SU-DHL-6 (cell line): ENCODE measurements at regions not wholly inside any gene's neighbourhood (a gene's known extent, or its start where the extent isn't known, plus 50 kb on each side); places are given as distances from the start of the nearest gene placed in this dataset.

Source experiments
- H2AFZ ChIP-seq: fragments of 200-600 bp; sonication (generic); 2 replicates; pipeline ENCODE4 v1.6.1; 2014; ENCODE audit warnings: low read depth, mild to moderate bottlenecking, moderate library complexity, mixed read lengths, antibody characterized with exemption, low read length; ENCODE audit not compliant: severe bottlenecking
- H3F3A ChIP-seq: fragments of 200-600 bp; shearing (Covaris generic); 2 replicates; pipeline ENCODE4 v1.6.0; 2016; ENCODE audit warnings: antibody characterized with exemption, mild to moderate bottlenecking; ENCODE audit not compliant: insufficient read depth
- H3K27ac ChIP-seq: fragments of 200-600 bp; sonication (generic); 2 replicates; pipeline ENCODE4 v1.5.1; 2016; ENCODE audit warnings: low read depth, mild to moderate bottlenecking, low read length, moderate library complexity, mixed read lengths
- H3K27me3 ChIP-seq: fragments of 200-600 bp; sonication (generic), shearing (Covaris generic); 2 replicates; pipeline ENCODE4 v1.6.0; 2014; ENCODE audit warnings: mild to moderate bottlenecking, low read length
- H3K36me3 ChIP-seq: fragments of 200-600 bp; sonication (generic); 2 replicates; pipeline ENCODE4 v1.6.1; 2014; ENCODE audit warnings: mild to moderate bottlenecking, low read length, mixed read lengths
- H3K4me2 ChIP-seq: fragments of 300-600, 200-600 bp; shearing (Covaris generic), sonication (generic); 2 replicates; pipeline ENCODE4 v1.6.0; 2014; ENCODE audit warnings: low read length, low read depth, mild to moderate bottlenecking; ENCODE audit not compliant: poor library complexity, severe bottlenecking
- H3K4me3 ChIP-seq: fragments of 200-600 bp; sonication (generic); 2 replicates; pipeline ENCODE4 v1.5.1; 2014; ENCODE audit warnings: antibody characterized with exemption, low read length, mild to moderate bottlenecking, mixed read lengths; ENCODE audit not compliant: insufficient read depth, poor library complexity, severe bottlenecking
- H3K79me2 ChIP-seq: fragments of 200-600 bp; sonication (generic); 2 replicates; pipeline ENCODE4 v1.6.1; 2014; ENCODE audit warnings: mild to moderate bottlenecking, low read length, moderate library complexity; ENCODE audit not compliant: insufficient read depth
- H3K9ac ChIP-seq: fragments of 200-600 bp; sonication (generic); 2 replicates; pipeline ENCODE4 v1.7.0; 2014; ENCODE audit warnings: mild to moderate bottlenecking, low read length
- H3K9me2 ChIP-seq: fragments of 200-600 bp; sonication (generic); replicated peaks from 2 replicates; pipeline ENCODE4 v1.6.1; 2014; ENCODE audit warnings: low read length; ENCODE audit not compliant: insufficient read depth
- H3K9me3 ChIP-seq: fragments of 200-600 bp; sonication (generic); 2 replicates; pipeline ENCODE4 v1.6.1; 2014; ENCODE audit warnings: low read length, mixed read lengths; ENCODE audit not compliant: insufficient read depth
- H4K20me1 ChIP-seq: fragments of 200-600 bp; sonication (generic); 2 replicates; pipeline ENCODE4 v1.6.1; 2014; ENCODE audit warnings: low read depth, mild to moderate bottlenecking, antibody characterized with exemption, low read length, moderate library complexity, mixed read lengths
- EZH2phosphoT487 ChIP-seq: fragments of 200-600 bp; sonication (generic), shearing (Covaris generic); conservative IDR thresholded peaks from 2 replicates; pipeline ENCODE4 v1.6.1; 2018; ENCODE audit warnings: mild to moderate bottlenecking, antibody characterized with exemption, low read length, moderate library complexity, mixed read lengths
- TF ChIP-seq, protein P1 (sequence below): fragments of 200-600 bp; sonication (generic); IDR thresholded peaks from one replicate; pipeline ENCODE4 v1.5.1; 2017; ENCODE audit warnings: antibody characterized with exemption, mild to moderate bottlenecking, low read length, moderate library complexity; ENCODE audit not compliant: insufficient read depth, poor library complexity, severe bottlenecking

DNA sequence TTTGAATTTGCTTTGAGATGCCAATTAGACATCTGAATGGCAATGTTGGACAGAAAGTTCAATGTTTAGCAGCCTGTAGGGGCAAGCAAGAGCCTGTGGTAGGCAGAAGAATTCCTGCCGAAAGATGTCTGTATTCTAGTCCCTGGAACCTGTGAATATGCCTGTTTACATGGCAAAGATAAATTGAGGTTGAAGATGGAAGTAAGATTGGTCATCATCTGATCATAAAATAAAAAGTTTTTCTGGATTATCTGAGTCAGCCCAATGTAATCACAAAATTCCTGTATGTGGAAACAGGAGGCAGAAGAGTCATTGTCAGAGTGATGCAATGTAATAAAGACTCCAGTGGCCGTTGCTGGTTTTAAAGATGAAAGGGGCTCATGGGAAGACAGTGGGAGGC is 430.5 kb downstream of the MDFIC start:
- no peak overlapping the region for H3K4me2 ChIP-seq

DNA sequence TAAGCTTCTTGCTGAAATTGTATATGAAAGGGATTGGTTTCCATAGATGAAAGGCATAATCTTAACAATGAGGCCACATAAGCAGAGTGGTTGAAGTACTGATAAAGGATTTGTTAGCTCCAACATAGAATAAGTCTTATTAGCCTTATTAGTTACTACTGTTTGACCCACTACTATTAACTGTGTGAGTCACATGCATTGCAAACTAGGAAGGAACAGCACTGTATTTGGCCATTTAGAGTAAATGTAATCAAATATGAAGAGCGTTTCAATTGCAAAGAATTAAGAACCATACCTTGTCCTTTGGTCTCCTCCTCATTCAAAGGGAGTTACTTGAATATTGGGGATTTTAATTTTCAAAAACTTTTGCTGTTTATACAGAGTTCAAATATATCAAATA is 428.9 kb downstream of the MDFIC start:
- H3K9me2 ChIP-seq = no peaks in the 10 kb centered on the region
- H3K4me3 ChIP-seq = no peak overlapping the region
- no peaks in the 10 kb centered on the region for H3K36me3 ChIP-seq
- H3K27me3 ChIP-seq = no peaks in the 10 kb centered on the region
- no peaks in the 10 kb centered on the region for H3K9me3 ChIP-seq
- no peak overlapping the region for H2AFZ ChIP-seq
- no peaks in the 10 kb centered on the region for H3F3A ChIP-seq
- no peaks in the 10 kb centered on the region for H3K79me2 ChIP-seq
- no peak overlapping the region for H3K9ac ChIP-seq
- no peaks in the 10 kb centered on the region for H4K20me1 ChIP-seq
- H3K27ac ChIP-seq = no peak overlapping the region
- H3K4me2 ChIP-seq = no peak overlapping the region
- TF ChIP-seq EZH2phosphoT487 = no peak
- TF ChIP-seq, protein P1, sequence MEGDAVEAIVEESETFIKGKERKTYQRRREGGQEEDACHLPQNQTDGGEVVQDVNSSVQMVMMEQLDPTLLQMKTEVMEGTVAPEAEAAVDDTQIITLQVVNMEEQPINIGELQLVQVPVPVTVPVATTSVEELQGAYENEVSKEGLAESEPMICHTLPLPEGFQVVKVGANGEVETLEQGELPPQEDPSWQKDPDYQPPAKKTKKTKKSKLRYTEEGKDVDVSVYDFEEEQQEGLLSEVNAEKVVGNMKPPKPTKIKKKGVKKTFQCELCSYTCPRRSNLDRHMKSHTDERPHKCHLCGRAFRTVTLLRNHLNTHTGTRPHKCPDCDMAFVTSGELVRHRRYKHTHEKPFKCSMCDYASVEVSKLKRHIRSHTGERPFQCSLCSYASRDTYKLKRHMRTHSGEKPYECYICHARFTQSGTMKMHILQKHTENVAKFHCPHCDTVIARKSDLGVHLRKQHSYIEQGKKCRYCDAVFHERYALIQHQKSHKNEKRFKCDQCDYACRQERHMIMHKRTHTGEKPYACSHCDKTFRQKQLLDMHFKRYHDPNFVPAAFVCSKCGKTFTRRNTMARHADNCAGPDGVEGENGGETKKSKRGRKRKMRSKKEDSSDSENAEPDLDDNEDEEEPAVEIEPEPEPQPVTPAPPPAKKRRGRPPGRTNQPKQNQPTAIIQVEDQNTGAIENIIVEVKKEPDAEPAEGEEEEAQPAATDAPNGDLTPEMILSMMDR = no peak

More for the DNA sequence above, 430.5 kb downstream of the MDFIC start:
- Histone ChIP-seq H3K4me3 (no peak overlapping the region), H3K79me2 (no peaks in the 10 kb centered on the region), H3K9ac (no peak overlapping the region), H3F3A (no peaks in the 10 kb centered on the region), H3K36me3 (no peaks in the 10 kb centered on the region), H3K27me3 (no peaks in the 10 kb centered on the region), H3K9me3 (no peaks in the 10 kb centered on the region), H2AFZ (no peak overlapping the region), H4K20me1 (no peaks in the 10 kb centered on the region), H3K9me2 (no peaks in the 10 kb centered on the region), H3K27ac (no peak overlapping the region)
- TF ChIP-seq, protein P1 = no peak
- no peak for TF ChIP-seq EZH2phosphoT487

DNA sequence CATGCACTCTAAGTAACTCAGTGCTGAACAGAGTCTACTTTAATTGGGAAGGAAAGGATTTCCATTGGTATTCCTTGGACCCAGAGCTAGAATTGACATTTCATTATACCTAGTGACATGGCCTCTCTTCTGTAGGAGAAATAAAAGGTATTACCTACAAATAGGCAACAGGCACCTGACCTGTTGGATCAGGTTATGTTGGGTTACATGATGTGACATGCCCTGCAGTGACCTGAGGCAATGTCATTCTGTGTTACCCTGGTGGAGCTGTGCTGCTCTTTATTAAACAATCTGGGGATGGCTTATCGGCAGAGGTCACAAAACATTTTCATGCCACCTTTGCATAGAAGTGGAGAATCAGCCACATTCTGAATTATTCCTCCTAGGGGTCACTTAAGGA is 427.7 kb downstream of the MDFIC start:
- Histone ChIP-seq H3K4me3 (no peak overlapping the region), H3K4me2 (no peak overlapping the region), H4K20me1 (no peaks in the 10 kb centered on the region), H3K9me2 (no peaks in the 10 kb centered on the region), H3F3A (no peaks in the 10 kb centered on the region), H3K27ac (no peak overlapping the region), H3K9ac (no peak overlapping the region), H3K27me3 (no peaks in the 10 kb centered on the region), H3K36me3 (no peaks in the 10 kb centered on the region), H2AFZ (no peak overlapping the region), H3K9me3 (no peaks in the 10 kb centered on the region), H3K79me2 (no peaks in the 10 kb centered on the region)
- TF ChIP-seq, protein P1 = no peak
- TF ChIP-seq EZH2phosphoT487 = no peak
